ENCODE measurements at regions not wholly inside any gene's neighbourhood (a gene's known extent, or its start where the extent isn't known, plus 50 kb on each side); places are given as distances from the start of the nearest gene placed in this dataset.

GRCh38 chr9:79813258-79813638 lies 241.5 kb downstream of the TLE4 start:
- DNase-seq (ENCODE audit: low spot score): no peak

- no peak for DNase-seq (ENCODE audit: low spot score)
Measured at GRCh38 chr9:79812507-79813257, 240.9 kb downstream of the TLE4 start.

- no peak for DNase-seq (ENCODE audit: low spot score)
Measured at GRCh38 chr9:79812099-79812498, 240.3 kb downstream of the TLE4 start.

- no peak for DNase-seq (ENCODE audit: low spot score)
Measured at GRCh38 chr9:79809931-79810330, 238.2 kb downstream of the TLE4 start.

GRCh38 chr9:79809316-79809876 lies 237.6 kb downstream of the TLE4 start:
- DNase-seq (ENCODE audit: low spot score): no peak

- DNase-seq (ENCODE audit: low spot score): no peak
Measured at GRCh38 chr9:79807971-79808370, 236.2 kb downstream of the TLE4 start.

GRCh38 chr9:79806086-79806485 lies 234.3 kb downstream of the TLE4 start:
- DNase-seq (ENCODE audit: low spot score): no peak

GRCh38 chr9:79801459-79801858 lies 229.7 kb downstream of the TLE4 start:
- no peak for DNase-seq (ENCODE audit: low spot score)

GRCh38 chr9:79800578-79800977 lies 228.8 kb downstream of the TLE4 start:
- DNase-seq (ENCODE audit: low spot score): no peak

GRCh38 chr9:79799691-79800335 lies 228.0 kb downstream of the TLE4 start:
- peak; percentile 25 for DNase-seq (ENCODE audit: low spot score)

- no peak for DNase-seq (ENCODE audit: low spot score)
Measured at GRCh38 chr9:79798450-79798849, 226.7 kb downstream of the TLE4 start.

GRCh38 chr9:79796411-79796810 lies 224.6 kb downstream of the TLE4 start:
- no peak for DNase-seq (ENCODE audit: low spot score)

- DNase-seq (ENCODE audit: low spot score): no peak
Measured at GRCh38 chr9:79788662-79789061, 216.9 kb downstream of the TLE4 start.

- no peak for DNase-seq (ENCODE audit: low spot score)
Measured at GRCh38 chr9:79781263-79781662, 209.5 kb downstream of the TLE4 start.

- no peak for DNase-seq (ENCODE audit: low spot score)
Measured at GRCh38 chr9:79780559-79780958, 208.8 kb downstream of the TLE4 start.

GRCh38 chr9:79779901-79780300 lies 208.1 kb downstream of the TLE4 start:
- DNase-seq (ENCODE audit: low spot score): no peak

- DNase-seq (ENCODE audit: low spot score): no peak
Measured at GRCh38 chr9:79778581-79778980, 206.8 kb downstream of the TLE4 start.

GRCh38 chr9:79776581-79776980 lies 204.8 kb downstream of the TLE4 start:
- DNase-seq (ENCODE audit: low spot score): no peak
